Thymus (tissue), 11 donors: ENCODE measurements at regions not wholly inside any gene's neighbourhood (a gene's known extent, or its start where the extent isn't known, plus 50 kb on each side); places are given as distances from the start of the nearest gene placed in this dataset.

ENCODE experiments used
- DNase-seq, 9 donors: peaks; one replicate each; pipeline ENCODE4 v3.0.0-alpha.2; 2013; ENCODE audit warnings: low spot score in 9 of 9, low read depth in 6 of 9, missing footprints in 1 of 9
- H3K27ac ChIP-seq, 2 donors: one replicate each; pipeline ENCODE4 v1.5.1; 2013; ENCODE audit warnings: control low read depth in 1 of 2, low read depth in 1 of 2, low read length in 1 of 2, mild to moderate bottlenecking in 1 of 2, moderate library complexity in 1 of 2
- H3K27me3 ChIP-seq, 2 donors: one replicate each; pipeline ENCODE4 v1.5.1; 2013; ENCODE audit warnings: low read length in 1 of 2; ENCODE audit not compliant: control insufficient read depth in 2 of 2, insufficient read depth in 1 of 2
- H3K36me3 ChIP-seq, 2 donors: one replicate each; pipeline ENCODE4 v1.5.1; 2013; ENCODE audit warnings: low read length in 1 of 2, mild to moderate bottlenecking in 1 of 2, moderate library complexity in 1 of 2; ENCODE audit not compliant: control insufficient read depth in 2 of 2, insufficient read depth in 2 of 2
- H3K4me1 ChIP-seq, 2 donors: one replicate each; pipeline ENCODE4 v1.5.1; 2013; ENCODE audit warnings: low read length in 2 of 2; ENCODE audit not compliant: control insufficient read depth in 2 of 2, insufficient read depth in 2 of 2
- H3K4me3 ChIP-seq, 2 donors: one replicate each; pipeline ENCODE4 v1.5.1; 2013; ENCODE audit warnings: low read length in 2 of 2, control low read depth in 1 of 2, mild to moderate bottlenecking in 1 of 2
- H3K9me3 ChIP-seq, 2 donors: one replicate each; pipeline ENCODE4 v1.5.1; 2013; ENCODE audit warnings: low read length in 1 of 2, mild to moderate bottlenecking in 1 of 2; ENCODE audit not compliant: control insufficient read depth in 2 of 2, insufficient read depth in 1 of 2
- WGBS: extraction: QIAGEN DNeasy Blood & Tissue Kit; methylation state at CpG from one replicate; pipeline ENCODE4 v1.1.7; 2013; 5-methylcytosine and 5-hydroxymethylcytosine counted together
- donor health status: healthy.

GRCh38 chr7:34487391-34488115, 170.5 kb upstream of the NPSR1 start:
- Histone ChIP-seq H3K9me3 (peaks cover 0 to 3% of the 10 kb centered on the region in 2 donors), H3K4me1 (no peaks in the 10 kb centered on the region), H3K27ac (no peak overlapping the region), H3K4me3 (no peak overlapping the region), H3K36me3 (no peaks in the 10 kb centered on the region), H3K27me3 (no peaks in the 10 kb centered on the region)
- 91% methylated on average over 3 of the region's 3 CpGs for WGBS
- no peak for DNase-seq

- H3K27ac ChIP-seq: no peak overlapping the region
- no peak for DNase-seq
- no peaks in the 10 kb centered on the region for H3K27me3 ChIP-seq
- WGBS: 92% methylated on average over 4 of the region's 4 CpGs
- H3K9me3 ChIP-seq: peaks cover 0 to 3% of the 10 kb centered on the region in 2 donors
- H3K36me3 ChIP-seq: no peaks in the 10 kb centered on the region
- no peak overlapping the region for H3K4me3 ChIP-seq
- H3K4me1 ChIP-seq: no peaks in the 10 kb centered on the region
These were observed 169.3 kb upstream of the NPSR1 start for GRCh38 chr7:34488766-34489165.

DNA sequence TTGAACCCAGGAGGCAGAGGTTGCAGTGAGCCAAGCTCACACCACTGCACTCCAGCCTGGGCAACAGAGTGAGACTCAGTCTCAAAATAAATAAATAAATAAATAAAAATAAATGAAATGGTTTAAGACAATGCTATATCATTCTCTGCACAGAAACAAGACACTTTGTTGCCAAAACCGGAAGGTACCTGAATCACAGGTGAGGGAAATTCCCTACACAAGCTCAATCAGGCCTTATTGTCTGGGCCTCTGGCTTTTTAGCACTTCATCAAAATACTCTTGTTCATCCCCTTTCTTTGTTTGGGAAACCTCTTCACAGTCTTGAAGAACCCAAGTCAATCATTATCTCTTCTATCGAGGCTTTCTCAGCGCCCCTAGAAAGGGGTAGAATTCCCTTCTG, 166.1 kb upstream of the NPSR1 start:
- Histone ChIP-seq H3K27ac (no peak overlapping the region), H3K9me3 (peaks cover 0 to under 1% of the 10 kb centered on the region in 2 donors), H3K4me1 (no peaks in the 10 kb centered on the region), H3K27me3 (no peaks in the 10 kb centered on the region), H3K36me3 (no peaks in the 10 kb centered on the region), H3K4me3 (no peak overlapping the region)
- DNase-seq: no peak
- 90% methylated on average over 3 of the region's 3 CpGs for WGBS

DNA sequence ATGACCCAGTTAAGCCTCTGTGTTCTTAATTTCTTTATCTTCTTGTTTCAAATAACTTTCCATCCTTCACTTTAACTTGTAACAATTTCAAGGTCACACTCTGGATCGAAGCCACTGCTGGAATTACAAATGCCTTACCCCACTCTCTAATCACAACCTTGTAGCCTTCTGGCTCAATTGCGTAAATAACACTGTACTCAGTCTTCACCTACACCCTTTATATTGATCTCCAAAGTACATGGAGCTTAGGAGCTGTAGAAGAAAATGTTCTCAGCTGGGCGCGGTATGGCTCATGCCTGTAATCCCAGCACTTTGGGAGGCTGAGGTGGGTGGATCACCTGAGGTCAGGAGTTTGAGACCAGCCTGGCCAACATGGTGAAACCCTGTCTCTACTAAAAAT, 164.3 kb upstream of the NPSR1 start:
- H3K27ac ChIP-seq: no peak overlapping the region
- no peaks in the 10 kb centered on the region for H3K36me3 ChIP-seq
- no peaks in the 10 kb centered on the region for H3K9me3 ChIP-seq
- no peak for DNase-seq
- H3K4me1 ChIP-seq: no peaks in the 10 kb centered on the region
- 94% methylated on average over 4 of the region's 4 CpGs for WGBS
- no peaks in the 10 kb centered on the region for H3K27me3 ChIP-seq
- no peak overlapping the region for H3K4me3 ChIP-seq

- WGBS: 77% methylated on average over 4 of the region's 4 CpGs
- Histone ChIP-seq H3K36me3 (no peaks in the 10 kb centered on the region), H3K4me1 (no peaks in the 10 kb centered on the region), H3K9me3 (peaks cover 0 to 5% of the 10 kb centered on the region in 2 donors), H3K27ac (no peak overlapping the region), H3K4me3 (no peak overlapping the region), H3K27me3 (no peaks in the 10 kb centered on the region)
- no peak for DNase-seq
These were observed 160.8 kb upstream of the NPSR1 start for GRCh38 chr7:34497153-34497777.

DNA sequence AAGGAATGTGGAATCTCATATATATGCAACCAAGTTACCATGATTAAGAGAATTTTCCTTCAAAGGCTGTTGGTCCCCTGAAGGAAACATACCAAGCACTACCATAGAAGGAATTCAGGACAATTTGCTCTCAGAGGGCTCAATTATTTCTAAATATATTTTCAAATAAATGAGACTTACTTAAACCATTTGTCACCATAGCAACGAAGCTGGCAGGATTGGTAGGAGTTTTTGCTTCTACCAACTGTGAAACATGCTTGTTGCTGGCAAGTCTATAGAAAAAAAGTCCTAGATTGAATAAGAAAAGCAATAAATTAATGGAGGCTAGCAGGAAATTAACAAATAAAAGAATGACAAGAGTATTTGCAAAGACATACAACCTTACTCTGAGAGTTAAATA, 156.9 kb upstream of the NPSR1 start:
- Histone ChIP-seq H3K27me3 (no peaks in the 10 kb centered on the region), H3K36me3 (no peaks in the 10 kb centered on the region), H3K27ac (no peak overlapping the region), H3K9me3 (peaks cover 0 to 8% of the 10 kb centered on the region in 2 donors), H3K4me3 (no peak overlapping the region), H3K4me1 (no peaks in the 10 kb centered on the region)
- DNase-seq: no peak
- WGBS: 74% methylated on average over 1 of the region's 1 CpG

- H3K4me1 ChIP-seq: no peaks in the 10 kb centered on the region
- WGBS: 94% methylated on average over 4 of the region's 4 CpGs
- H3K27me3 ChIP-seq: no peaks in the 10 kb centered on the region
- H3K27ac ChIP-seq: no peak overlapping the region
- no peak for DNase-seq
- H3K4me3 ChIP-seq: no peak overlapping the region
- no peaks in the 10 kb centered on the region for H3K36me3 ChIP-seq
- peaks cover 0 to 7% of the 10 kb centered on the region in 2 donors for H3K9me3 ChIP-seq
These were observed 150.8 kb upstream of the NPSR1 start for GRCh38 chr7:34507191-34507590.

DNA sequence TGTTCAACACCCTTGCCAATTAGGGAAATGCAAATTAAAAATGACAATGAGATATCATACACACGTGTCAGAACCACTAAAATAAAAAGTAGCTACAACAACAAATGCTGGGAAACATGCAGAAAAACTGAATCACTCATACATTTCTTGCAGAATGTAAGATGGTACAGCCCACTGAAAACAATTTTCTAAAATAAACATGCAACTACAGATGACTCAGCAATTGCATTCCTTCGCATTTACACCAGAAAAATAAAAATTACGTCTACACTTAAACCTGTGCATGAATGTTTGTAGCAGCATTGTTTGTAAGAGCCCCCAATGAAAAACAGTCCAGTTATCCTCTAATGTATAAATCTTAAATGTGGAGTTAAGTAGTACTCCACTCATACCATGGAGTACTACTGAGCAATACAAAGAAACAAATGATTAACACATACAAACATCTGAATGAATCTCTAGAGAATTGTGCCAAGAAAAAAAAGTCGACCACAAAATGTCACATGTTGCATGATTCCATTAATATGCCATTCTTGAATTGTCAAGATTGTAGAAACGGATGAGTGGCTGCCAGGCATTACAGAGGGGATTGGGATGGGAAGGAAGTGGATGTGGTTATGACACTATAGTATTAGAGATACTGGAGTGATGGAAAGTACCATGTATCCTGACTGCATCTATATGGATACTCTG, 134.6 kb upstream of the NPSR1 start:
- Histone ChIP-seq H3K27ac (no peak overlapping the region), H3K4me3 (no peak overlapping the region), H3K9me3 (peaks cover 3 to 11% of the 10 kb centered on the region in 2 donors), H3K36me3 (no peaks in the 10 kb centered on the region), H3K27me3 (no peaks in the 10 kb centered on the region), H3K4me1 (no peaks in the 10 kb centered on the region)
- 87% methylated on average over 5 of the region's 5 CpGs for WGBS
- no peak for DNase-seq

DNA sequence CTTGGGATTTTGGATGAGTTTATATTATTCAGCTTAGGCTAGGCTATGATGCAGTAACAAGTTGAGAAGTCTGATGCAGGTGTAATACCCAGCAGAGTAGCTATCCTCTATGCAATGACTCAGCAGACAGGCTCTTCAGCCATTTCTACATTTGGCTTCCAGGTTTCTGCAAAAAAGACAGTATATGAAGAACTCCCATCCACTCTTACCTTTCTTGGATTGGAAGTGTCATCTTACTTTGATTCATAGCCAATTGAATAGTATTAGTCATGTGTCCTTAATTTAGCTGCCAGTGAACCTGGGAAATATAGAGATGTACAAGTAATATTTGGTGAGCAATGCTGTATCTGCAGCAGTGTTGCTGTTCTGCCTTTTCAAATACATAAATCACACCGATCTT, 127.8 kb upstream of the NPSR1 start:
- Histone ChIP-seq H3K4me1 (no peaks in the 10 kb centered on the region), H3K4me3 (no peak overlapping the region), H3K36me3 (no peaks in the 10 kb centered on the region), H3K9me3 (peaks cover 0 to 5% of the 10 kb centered on the region in 2 donors), H3K27me3 (no peaks in the 10 kb centered on the region), H3K27ac (no peak overlapping the region)
- 89% methylated on average over 1 of the region's 1 CpG for WGBS
- no peak for DNase-seq
